IMR-90 (cell line): ENCODE measurements at regions not wholly inside any gene's neighbourhood (a gene's known extent, or its start where the extent isn't known, plus 50 kb on each side); places are given as distances from the start of the nearest gene placed in this dataset.

Source experiments
- ATAC-seq: fragments of 200-7000 bp; cut with Tn5 transposase; 2 replicates; pipeline ENCODE4 v1.9.1; 2020; ENCODE audit warnings: low read depth, mild to moderate bottlenecking, moderate library complexity
- BruUV-seq: library from RNA; stranded (reverse); fragments of 400-500 nt; replicated peaks from 2 replicates; lab custom pipeline; 2021; lab: Mats Ljungman, UMichigan
- CTCF ChIA-PET: fragments of 300-600 bp; formaldehyde crosslinking; extraction: SDS; loops from one replicate; lab custom pipeline; 2021; ENCODE audit warnings: antibody characterized with exemption; lab: Yijun Ruan, JAX
- POLR2A ChIA-PET: fragments of 300-600 bp; sonication (Branson Sonifier 250); formaldehyde crosslinking; loops from one replicate; lab custom pipeline; 2022; ENCODE audit warnings: antibody characterized with exemption; ENCODE audit not compliant: unreplicated experiment; lab: Charles Lee
- DNase-seq: peaks from one replicate; pipeline ENCODE4 v3.0.0; 2013
- H2AFZ ChIP-seq: replicated peaks from 2 replicates; pipeline ENCODE3; 2013; ENCODE audit warnings: low read length, mild to moderate bottlenecking; ENCODE audit not compliant: poor library complexity
- H2AK5ac ChIP-seq: 2 replicates; pipeline ENCODE4 v1.6.1; 2013; ENCODE audit warnings: low read depth, low read length, inconsistent platforms
- H2AK9ac ChIP-seq: replicated peaks from 2 replicates; pipeline ENCODE3; 2013; ENCODE audit warnings: mild to moderate bottlenecking, low read depth, low read length, moderate library complexity; ENCODE audit not compliant: poor library complexity
- H2BK120ac ChIP-seq: 2 replicates; pipeline ENCODE4 v1.6.1; 2013; ENCODE audit warnings: low read depth, low read length, inconsistent platforms
- H2BK15ac ChIP-seq: 3 replicates; pipeline ENCODE4 v1.6.1; 2013; ENCODE audit warnings: low read depth, low read length, inconsistent platforms
- H2BK20ac ChIP-seq: 2 replicates; pipeline ENCODE4 v1.6.1; 2013; ENCODE audit warnings: low read depth, mild to moderate bottlenecking, inconsistent platforms, low read length, moderate library complexity
- H2BK5ac ChIP-seq: 2 replicates; pipeline ENCODE4 v1.6.1; 2013; ENCODE audit warnings: mild to moderate bottlenecking, low read depth, low read length, inconsistent platforms; ENCODE audit not compliant: poor library complexity, severe bottlenecking
- H3K14ac ChIP-seq: replicated peaks from 2 replicates; pipeline ENCODE4 v1.6.1; 2013; ENCODE audit warnings: low read depth, low read length, inconsistent platforms
- H3K18ac ChIP-seq: 2 replicates; pipeline ENCODE4 v1.6.1; 2013; ENCODE audit warnings: low read depth, low read length, control low read depth
- H3K23ac ChIP-seq: 2 replicates; pipeline ENCODE4 v1.6.1; 2013; ENCODE audit warnings: low read depth, low read length, inconsistent platforms
- H3K27ac ChIP-seq: 2 replicates; pipeline ENCODE4 v1.5.1; 2013; ENCODE audit warnings: mild to moderate bottlenecking, control low read depth, low read length; ENCODE audit not compliant: insufficient read depth
- H3K27me3 ChIP-seq: 2 replicates; pipeline ENCODE4 v1.6.1; 2013; ENCODE audit warnings: low read length; ENCODE audit not compliant: control insufficient read depth, insufficient read depth
- H3K36me3 ChIP-seq: 2 replicates; pipeline ENCODE4 v1.6.1; 2013; ENCODE audit warnings: low read length, mixed read lengths; ENCODE audit not compliant: control insufficient read depth, insufficient read depth
- H3K4ac ChIP-seq: 2 replicates; pipeline ENCODE4 v1.6.1; 2013; ENCODE audit warnings: low read depth, low read length, inconsistent platforms
- H3K4me1 ChIP-seq: 2 replicates; pipeline ENCODE4 v1.6.1; 2013; ENCODE audit warnings: low read length, mixed read lengths; ENCODE audit not compliant: control insufficient read depth, insufficient read depth
- H3K4me2 ChIP-seq: 2 replicates; pipeline ENCODE4 v1.6.1; 2013; ENCODE audit warnings: low read depth, mild to moderate bottlenecking, control low read depth, low read length, moderate library complexity
- H3K4me3 ChIP-seq: 2 replicates; pipeline ENCODE4 v1.5.1; 2013; ENCODE audit warnings: low read depth, mild to moderate bottlenecking, control low read depth, low read length, moderate library complexity; ENCODE audit not compliant: insufficient read depth
- H3K56ac ChIP-seq: 2 replicates; pipeline ENCODE4 v1.6.1; 2013; ENCODE audit warnings: low read length, inconsistent platforms; ENCODE audit not compliant: insufficient read depth; ENCODE audit errors: extremely low read depth
- H3K79me1 ChIP-seq, 2 experiments: 2 replicates each; pipeline ENCODE4 v1.6.1; 2013; ENCODE audit warnings: low read length in 2 of 2, inconsistent platforms in 1 of 2, low read depth in 1 of 2
- H3K9ac ChIP-seq: 2 replicates; pipeline ENCODE4 v1.6.1; 2013; ENCODE audit warnings: low read depth, low read length, control low read depth
- H3K9me1 ChIP-seq: 2 replicates; pipeline ENCODE4 v1.6.1; 2013; ENCODE audit warnings: low read length, inconsistent platforms; ENCODE audit not compliant: insufficient read depth
- H3K9me3 ChIP-seq: 2 replicates; pipeline ENCODE4 v1.6.1; 2013; ENCODE audit warnings: low read length; ENCODE audit not compliant: control insufficient read depth, insufficient read depth
- H4K20me1 ChIP-seq: 2 replicates; pipeline ENCODE4 v1.6.1; 2013; ENCODE audit warnings: low read length, inconsistent platforms; ENCODE audit not compliant: insufficient read depth
- H4K5ac ChIP-seq: 2 replicates; pipeline ENCODE4 v1.6.1; 2013; ENCODE audit warnings: mild to moderate bottlenecking, low read depth, low read length, control low read depth
- H4K8ac ChIP-seq, 2 experiments: 2 replicates each; pipeline ENCODE4 v1.6.1; 2013; ENCODE audit warnings: low read depth in 2 of 2, low read length in 2 of 2, control low read depth in 1 of 2, inconsistent platforms in 1 of 2
- H4K91ac ChIP-seq: 2 replicates; pipeline ENCODE4 v1.6.1; 2013; ENCODE audit warnings: low read depth, low read length, inconsistent platforms; ENCODE audit not compliant: insufficient read depth
- RFX5 ChIP-seq: IDR thresholded peaks from 2 replicates; pipeline ENCODE4 v1.8.0; 2012; ENCODE audit warnings: low read depth, mild to moderate bottlenecking, low read length, moderate library complexity
- SMC3 ChIP-seq: fragments of 150-350 bp; IDR thresholded peaks from 2 replicates; pipeline ENCODE4 v1.6.1; 2016; ENCODE audit warnings: low read depth, mild to moderate bottlenecking, antibody characterized with exemption, low read length, moderate library complexity
- WGBS, 2 experiments: methylation state at CpG; one replicate each; pipeline versions ENCODE4 v1.1.5 to v1.1.7; 2013; ENCODE audit warnings: missing lambda C conversion rate in 2 of 2; ENCODE audit not compliant: insufficient read length in 1 of 2; ENCODE audit errors: extremely low coverage in 2 of 2; 5-methylcytosine and 5-hydroxymethylcytosine counted together
- dilution Hi-C: fragments of 300-500 bp; cut with HindIII; formaldehyde crosslinking; loops from one replicate; pipeline ENCODE4 v1.14.3; 2018; ENCODE audit warnings: low sequenced_read_pairs; ENCODE audit not compliant: unreplicated experiment
- in situ Hi-C: fragments of 300-500 bp; cut with MboI; formaldehyde crosslinking; loops from 3 replicates; pipeline ENCODE4 v1.14.3; 2019; ENCODE audit warnings: low sequenced_read_pairs, inconsistent platforms, mixed read lengths
- intact Hi-C: fragments of 100-400 bp; cut with micrococcal nuclease; formaldehyde crosslinking; loops from 2 replicates; pipeline ENCODE4 v1.10.0; 2022
- TF ChIP-seq, protein P1 (sequence below): fragments of 150-350 bp; IDR thresholded peaks from 2 replicates; pipeline ENCODE4 v1.6.1; 2016; ENCODE audit warnings: low read depth, mild to moderate bottlenecking, low read length, moderate library complexity, borderline replicate concordance
- TF ChIP-seq, protein P2 (sequence below): conservative IDR thresholded peaks from 2 replicates; pipeline ENCODE4 v1.5.1; 2012; ENCODE audit warnings: mild to moderate bottlenecking, low read depth, low read length, improper control_type of control experiment
- TF ChIP-seq, protein P3 (sequence below): fragments of 150-350 bp; IDR thresholded peaks from 2 replicates; pipeline ENCODE4 v1.6.1; 2017; ENCODE audit warnings: mild to moderate bottlenecking, antibody characterized with exemption, low read length, low read depth

DNA sequence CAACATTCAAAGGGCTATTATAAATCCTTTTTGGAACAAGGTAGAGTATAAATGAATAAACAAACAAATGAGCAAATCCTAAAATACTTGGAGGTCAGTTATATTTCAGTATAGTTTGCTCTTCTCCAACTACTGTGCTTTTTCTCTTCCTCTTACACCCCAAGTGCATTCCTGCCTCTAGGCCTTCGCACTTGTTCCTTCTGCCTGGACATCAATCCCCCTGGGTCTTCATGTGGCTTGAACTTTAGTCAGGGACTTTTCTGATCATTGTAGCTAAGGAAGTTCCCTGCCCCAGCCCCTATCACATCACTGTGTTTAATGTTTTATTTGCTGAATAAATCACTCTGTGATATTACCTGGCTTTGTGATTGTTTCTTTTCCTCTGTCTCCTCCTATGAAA lies 418.2 kb upstream of the HNRNPA3 start:
- CTCF ChIA-PET, result no interaction called here

More for the DNA sequence above, 418.2 kb upstream of the HNRNPA3 start:
- Histone ChIP-seq H3K14ac (no peak overlapping the region), H3K56ac (no peak overlapping the region), H2BK20ac (no peak overlapping the region), H3K36me3 (no peaks in the 10 kb centered on the region), H2AFZ (no peak overlapping the region), H3K4me1 (no peaks in the 10 kb centered on the region), H3K27ac (no peak overlapping the region), H2AK5ac (no peak overlapping the region), H3K9me3 (no peaks in the 10 kb centered on the region), H4K20me1 (no peaks in the 10 kb centered on the region), H3K9me1 (no peaks in the 10 kb centered on the region), H3K4me3 (no peak overlapping the region), H3K79me1 (no peaks in the 10 kb centered on the region), H4K8ac (no peak overlapping the region), H2BK120ac (no peak overlapping the region), H3K9ac (no peak overlapping the region), H4K5ac (no peak overlapping the region), H2AK9ac (no peak overlapping the region), H3K4me2 (no peak overlapping the region), H2BK15ac (no peak overlapping the region), H3K4ac (no peak overlapping the region), H3K23ac (no peak overlapping the region), H3K27me3 (no peaks in the 10 kb centered on the region), H4K91ac (no peak overlapping the region), H2BK5ac (no peak overlapping the region), H3K18ac (no peak overlapping the region)
- in situ Hi-C loops, result no loop called here
- no TSS peak for BruUV-seq
- no peak for TF ChIP-seq RFX5
- TF ChIP-seq, protein P1, sequence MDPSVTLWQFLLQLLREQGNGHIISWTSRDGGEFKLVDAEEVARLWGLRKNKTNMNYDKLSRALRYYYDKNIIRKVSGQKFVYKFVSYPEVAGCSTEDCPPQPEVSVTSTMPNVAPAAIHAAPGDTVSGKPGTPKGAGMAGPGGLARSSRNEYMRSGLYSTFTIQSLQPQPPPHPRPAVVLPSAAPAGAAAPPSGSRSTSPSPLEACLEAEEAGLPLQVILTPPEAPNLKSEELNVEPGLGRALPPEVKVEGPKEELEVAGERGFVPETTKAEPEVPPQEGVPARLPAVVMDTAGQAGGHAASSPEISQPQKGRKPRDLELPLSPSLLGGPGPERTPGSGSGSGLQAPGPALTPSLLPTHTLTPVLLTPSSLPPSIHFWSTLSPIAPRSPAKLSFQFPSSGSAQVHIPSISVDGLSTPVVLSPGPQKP, result no peak
- TF ChIP-seq SMC3, result no peak
- TF ChIP-seq, protein P2, sequence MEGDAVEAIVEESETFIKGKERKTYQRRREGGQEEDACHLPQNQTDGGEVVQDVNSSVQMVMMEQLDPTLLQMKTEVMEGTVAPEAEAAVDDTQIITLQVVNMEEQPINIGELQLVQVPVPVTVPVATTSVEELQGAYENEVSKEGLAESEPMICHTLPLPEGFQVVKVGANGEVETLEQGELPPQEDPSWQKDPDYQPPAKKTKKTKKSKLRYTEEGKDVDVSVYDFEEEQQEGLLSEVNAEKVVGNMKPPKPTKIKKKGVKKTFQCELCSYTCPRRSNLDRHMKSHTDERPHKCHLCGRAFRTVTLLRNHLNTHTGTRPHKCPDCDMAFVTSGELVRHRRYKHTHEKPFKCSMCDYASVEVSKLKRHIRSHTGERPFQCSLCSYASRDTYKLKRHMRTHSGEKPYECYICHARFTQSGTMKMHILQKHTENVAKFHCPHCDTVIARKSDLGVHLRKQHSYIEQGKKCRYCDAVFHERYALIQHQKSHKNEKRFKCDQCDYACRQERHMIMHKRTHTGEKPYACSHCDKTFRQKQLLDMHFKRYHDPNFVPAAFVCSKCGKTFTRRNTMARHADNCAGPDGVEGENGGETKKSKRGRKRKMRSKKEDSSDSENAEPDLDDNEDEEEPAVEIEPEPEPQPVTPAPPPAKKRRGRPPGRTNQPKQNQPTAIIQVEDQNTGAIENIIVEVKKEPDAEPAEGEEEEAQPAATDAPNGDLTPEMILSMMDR, result no peak
- TF ChIP-seq, protein P3, sequence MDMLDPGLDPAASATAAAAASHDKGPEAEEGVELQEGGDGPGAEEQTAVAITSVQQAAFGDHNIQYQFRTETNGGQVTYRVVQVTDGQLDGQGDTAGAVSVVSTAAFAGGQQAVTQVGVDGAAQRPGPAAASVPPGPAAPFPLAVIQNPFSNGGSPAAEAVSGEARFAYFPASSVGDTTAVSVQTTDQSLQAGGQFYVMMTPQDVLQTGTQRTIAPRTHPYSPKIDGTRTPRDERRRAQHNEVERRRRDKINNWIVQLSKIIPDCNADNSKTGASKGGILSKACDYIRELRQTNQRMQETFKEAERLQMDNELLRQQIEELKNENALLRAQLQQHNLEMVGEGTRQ, result no peak
- intact Hi-C loops, result no loop called here
- no peak for ATAC-seq
- WGBS, 2 experiments, result no CpG with 5 or more reads among the region's 1 CpG
- POLR2A ChIA-PET, result no interaction called here
- dilution Hi-C loops, result no loop called here
- DNase-seq, result no peak
